ENCODE measurements at regions not wholly inside any gene's neighbourhood (a gene's known extent, or its start where the extent isn't known, plus 50 kb on each side); places are given as distances from the start of the nearest gene placed in this dataset.

GRCh38 chr14:30153717-30154116, 226.1 kb upstream of the PRKD1 start:
- no peak for TF ChIP-seq POLR2A (IDR thresholded peaks at IDR 0.05)
- TF ChIP-seq, protein P1, sequence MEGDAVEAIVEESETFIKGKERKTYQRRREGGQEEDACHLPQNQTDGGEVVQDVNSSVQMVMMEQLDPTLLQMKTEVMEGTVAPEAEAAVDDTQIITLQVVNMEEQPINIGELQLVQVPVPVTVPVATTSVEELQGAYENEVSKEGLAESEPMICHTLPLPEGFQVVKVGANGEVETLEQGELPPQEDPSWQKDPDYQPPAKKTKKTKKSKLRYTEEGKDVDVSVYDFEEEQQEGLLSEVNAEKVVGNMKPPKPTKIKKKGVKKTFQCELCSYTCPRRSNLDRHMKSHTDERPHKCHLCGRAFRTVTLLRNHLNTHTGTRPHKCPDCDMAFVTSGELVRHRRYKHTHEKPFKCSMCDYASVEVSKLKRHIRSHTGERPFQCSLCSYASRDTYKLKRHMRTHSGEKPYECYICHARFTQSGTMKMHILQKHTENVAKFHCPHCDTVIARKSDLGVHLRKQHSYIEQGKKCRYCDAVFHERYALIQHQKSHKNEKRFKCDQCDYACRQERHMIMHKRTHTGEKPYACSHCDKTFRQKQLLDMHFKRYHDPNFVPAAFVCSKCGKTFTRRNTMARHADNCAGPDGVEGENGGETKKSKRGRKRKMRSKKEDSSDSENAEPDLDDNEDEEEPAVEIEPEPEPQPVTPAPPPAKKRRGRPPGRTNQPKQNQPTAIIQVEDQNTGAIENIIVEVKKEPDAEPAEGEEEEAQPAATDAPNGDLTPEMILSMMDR (IDR thresholded peaks at IDR 0.05) = no peak
